Skeletal muscle tissue (tissue), 3 donors: ENCODE measurements at regions not wholly inside any gene's neighbourhood (a gene's known extent, or its start where the extent isn't known, plus 50 kb on each side); places are given as distances from the start of the nearest gene placed in this dataset.

Experiments used
- H3K27ac ChIP-seq: one replicate; pipeline ENCODE4 v1.7.0; 2013; ENCODE audit warnings: mild to moderate bottlenecking, low read depth, low read length, inconsistent platforms
- H3K27me3 ChIP-seq, 3 donors: one replicate each; pipeline ENCODE4 v1.7.0; 2013; ENCODE audit warnings: low read length in 3 of 3; ENCODE audit not compliant: control insufficient read depth in 3 of 3, insufficient read depth in 3 of 3
- H3K36me3 ChIP-seq, 3 donors: one replicate each; pipeline ENCODE4 v1.7.0; 2013; ENCODE audit warnings: low read length in 3 of 3; ENCODE audit not compliant: control insufficient read depth in 3 of 3, insufficient read depth in 3 of 3
- H3K4me1 ChIP-seq, 3 donors: one replicate each; pipeline ENCODE4 v1.7.0; 2013; ENCODE audit warnings: low read length in 3 of 3, mild to moderate bottlenecking in 3 of 3; ENCODE audit not compliant: control insufficient read depth in 3 of 3, insufficient read depth in 3 of 3
- H3K4me3 ChIP-seq, 3 donors: one replicate each; pipeline ENCODE4 v1.7.0; 2013; ENCODE audit warnings: low read length in 3 of 3
- H3K9ac ChIP-seq, 3 donors: one replicate each; pipeline ENCODE4 v1.7.0; 2013; ENCODE audit warnings: low read length in 3 of 3, mild to moderate bottlenecking in 3 of 3, moderate library complexity in 2 of 3, low read depth in 1 of 3
- H3K9me3 ChIP-seq, 3 donors: one replicate each; pipeline ENCODE4 v1.7.0; 2013; ENCODE audit warnings: low read length in 3 of 3; ENCODE audit not compliant: control insufficient read depth in 3 of 3
- donor health status: Osteomylitis.

DNA sequence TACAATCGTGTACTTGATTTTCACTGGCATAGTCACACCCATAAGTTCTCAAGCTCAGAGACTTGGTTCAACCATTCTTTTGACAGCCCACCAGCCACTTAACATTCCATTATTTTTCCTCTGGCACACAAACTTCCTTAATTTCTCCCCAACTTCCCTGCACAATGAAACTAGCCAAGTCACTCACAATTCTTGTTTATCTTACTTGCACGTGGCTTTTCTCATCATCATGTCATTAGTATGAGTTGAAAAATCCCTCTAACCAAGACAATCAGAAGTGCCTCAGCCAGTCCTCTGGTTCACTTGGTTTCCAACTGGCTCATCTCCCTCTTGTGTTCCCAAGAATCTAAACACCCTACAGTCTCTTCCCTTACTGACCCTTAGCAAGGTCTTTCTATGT, 110.5 kb upstream of the PTPRG start:
- H3K4me1 ChIP-seq: peaks cover 0 to 9% (median 0%) of the 10 kb centered on the region in 3 donors
- H3K27me3 ChIP-seq: no peaks in the 10 kb centered on the region
- H3K27ac ChIP-seq: no peak overlapping the region

DNA sequence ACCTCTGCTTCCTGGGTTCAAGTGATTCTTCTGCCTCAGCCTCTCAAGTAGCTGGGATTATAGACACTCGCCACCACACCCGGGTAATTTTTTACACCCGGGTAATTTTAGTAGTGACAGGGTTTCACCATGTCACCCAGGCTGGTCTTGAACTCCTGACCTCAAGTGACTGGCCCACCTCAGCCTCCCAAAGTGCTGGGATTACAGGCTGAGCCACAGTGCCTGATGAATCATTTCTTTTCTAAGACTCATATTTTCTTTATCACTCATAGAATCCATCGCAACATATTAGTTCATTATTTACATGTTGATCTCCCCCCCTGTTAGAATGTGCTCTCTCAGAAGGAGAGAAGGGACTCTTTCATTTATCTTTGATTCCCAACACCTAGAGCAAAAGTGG, 109.5 kb upstream of the PTPRG start:
- Histone ChIP-seq H3K4me3 (no peak overlapping the region), H3K36me3 (no peaks in the 10 kb centered on the region), H3K4me1 (peaks cover 0 to 9% (median 0%) of the 10 kb centered on the region in 3 donors), H3K27ac (no peak overlapping the region), H3K9me3 (no peaks in the 10 kb centered on the region), H3K9ac (no peak overlapping the region), H3K27me3 (no peaks in the 10 kb centered on the region)

More for the DNA sequence above, 110.5 kb upstream of the PTPRG start:
- no peak overlapping the region for H3K4me3 ChIP-seq
- no peak overlapping the region for H3K9ac ChIP-seq
- no peaks in the 10 kb centered on the region for H3K36me3 ChIP-seq
- H3K9me3 ChIP-seq: no peaks in the 10 kb centered on the region

DNA sequence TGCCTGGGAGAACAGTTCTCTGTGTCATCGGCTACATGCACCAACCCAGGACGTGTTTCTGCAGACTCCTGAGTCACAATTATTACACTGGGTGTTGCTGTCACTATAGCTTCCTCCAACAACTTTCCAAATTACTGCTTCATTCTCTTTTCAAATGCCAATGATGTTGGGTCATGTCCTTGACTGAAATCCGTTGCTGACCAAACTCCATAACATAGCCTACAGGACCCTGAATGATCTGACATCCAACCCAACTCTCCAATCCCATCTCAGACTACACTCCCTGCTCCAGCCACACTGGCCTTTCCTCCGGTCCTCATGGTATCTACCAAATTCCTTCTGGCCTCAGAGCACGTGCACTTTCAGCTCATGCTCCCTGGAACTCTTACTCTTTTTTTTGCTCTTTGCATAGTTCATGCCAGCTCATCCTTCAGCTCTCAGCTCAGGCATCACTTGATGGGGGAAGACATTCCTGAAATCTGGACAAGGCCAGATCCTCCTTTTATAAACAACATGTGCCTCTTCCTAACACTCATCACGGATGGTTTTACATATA, 108.8 kb upstream of the PTPRG start:
- no peaks in the 10 kb centered on the region for H3K36me3 ChIP-seq
- peaks cover 0 to 6% (median 0%) of the 10 kb centered on the region in 3 donors for H3K4me1 ChIP-seq
- no peaks in the 10 kb centered on the region for H3K27me3 ChIP-seq
- no peak overlapping the region for H3K27ac ChIP-seq
- H3K9me3 ChIP-seq: no peaks in the 10 kb centered on the region
- H3K9ac ChIP-seq: no peak overlapping the region
- H3K4me3 ChIP-seq: no peak overlapping the region

DNA sequence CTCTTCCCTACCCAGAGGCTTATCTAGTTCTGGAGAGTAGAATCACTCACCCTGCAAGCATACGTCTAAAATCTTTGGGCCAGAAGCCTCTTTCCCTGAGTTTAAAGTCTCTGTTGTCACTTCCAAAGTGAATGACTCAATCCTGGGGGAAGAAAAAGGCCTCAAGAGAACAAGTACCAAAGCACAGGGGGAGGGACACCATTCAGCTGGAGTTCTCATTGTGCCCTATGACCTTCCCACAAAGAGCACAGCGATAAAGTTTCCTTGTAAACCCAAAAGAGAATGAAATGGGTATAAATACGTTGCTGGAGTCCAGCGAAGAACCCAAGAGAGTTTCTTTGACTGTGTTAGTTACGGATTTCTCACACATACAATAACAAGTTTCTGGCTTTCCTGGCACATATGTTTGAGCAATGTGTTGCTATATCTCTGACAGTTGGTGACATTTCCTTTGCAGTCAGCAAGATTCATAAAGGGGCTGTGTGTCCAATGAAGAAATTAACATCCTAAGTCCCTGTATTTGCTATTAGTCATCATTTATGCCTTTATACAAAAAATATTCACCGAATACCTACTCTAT, 107.3 kb upstream of the PTPRG start:
- no peaks in the 10 kb centered on the region for H3K9me3 ChIP-seq
- no peak overlapping the region for H3K9ac ChIP-seq
- H3K4me1 ChIP-seq: no peaks in the 10 kb centered on the region
- no peaks in the 10 kb centered on the region for H3K36me3 ChIP-seq
- no peak overlapping the region for H3K4me3 ChIP-seq
- no peak overlapping the region for H3K27ac ChIP-seq
- no peaks in the 10 kb centered on the region for H3K27me3 ChIP-seq

DNA sequence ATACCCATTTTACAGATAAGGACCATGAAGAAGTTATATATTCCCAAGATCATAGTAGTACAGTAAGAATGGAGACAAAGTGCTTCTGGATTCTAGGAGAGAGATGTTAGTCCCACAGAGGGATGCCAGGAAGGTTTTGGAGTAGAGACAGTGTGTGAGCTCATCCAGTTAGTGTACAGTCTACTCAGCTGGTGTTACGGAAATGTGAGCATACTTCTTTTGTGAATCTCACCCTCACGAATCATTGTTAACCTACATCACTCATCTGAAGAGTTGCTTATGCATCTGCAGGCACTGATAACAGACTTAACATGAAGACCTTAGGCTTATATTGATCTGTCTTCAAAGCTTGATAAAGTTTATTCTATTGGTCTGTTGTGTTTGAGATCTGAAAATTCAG, 106.6 kb upstream of the PTPRG start:
- H3K4me1 ChIP-seq: no peaks in the 10 kb centered on the region
- H3K4me3 ChIP-seq: no peak overlapping the region
- H3K9ac ChIP-seq: no peak overlapping the region
- no peaks in the 10 kb centered on the region for H3K27me3 ChIP-seq
- no peaks in the 10 kb centered on the region for H3K36me3 ChIP-seq
- no peak overlapping the region for H3K27ac ChIP-seq
- H3K9me3 ChIP-seq: no peaks in the 10 kb centered on the region

DNA sequence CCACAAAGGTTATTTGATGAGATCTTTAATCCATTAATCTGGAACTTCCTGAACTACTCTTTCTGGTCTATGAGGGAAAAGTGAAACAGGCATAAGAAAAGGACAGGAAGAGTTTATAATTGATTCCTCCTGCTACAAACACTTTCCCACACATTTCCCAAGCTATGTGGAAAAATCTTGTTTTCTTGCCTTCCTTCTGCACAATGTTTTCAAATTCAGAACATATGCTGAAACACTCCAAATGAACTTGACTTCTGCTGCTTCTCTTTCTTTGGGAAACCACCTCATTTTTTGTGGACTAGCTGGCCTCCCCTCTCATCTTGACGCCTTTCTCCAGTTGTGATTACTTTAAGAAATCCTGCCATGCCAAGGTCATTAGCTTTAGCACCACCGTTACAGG, 100.7 kb upstream of the PTPRG start:
- Histone ChIP-seq H3K4me1 (no peaks in the 10 kb centered on the region), H3K36me3 (no peaks in the 10 kb centered on the region), H3K4me3 (no peak overlapping the region), H3K27me3 (no peaks in the 10 kb centered on the region), H3K9me3 (no peaks in the 10 kb centered on the region), H3K9ac (no peak overlapping the region), H3K27ac (no peak overlapping the region)

DNA sequence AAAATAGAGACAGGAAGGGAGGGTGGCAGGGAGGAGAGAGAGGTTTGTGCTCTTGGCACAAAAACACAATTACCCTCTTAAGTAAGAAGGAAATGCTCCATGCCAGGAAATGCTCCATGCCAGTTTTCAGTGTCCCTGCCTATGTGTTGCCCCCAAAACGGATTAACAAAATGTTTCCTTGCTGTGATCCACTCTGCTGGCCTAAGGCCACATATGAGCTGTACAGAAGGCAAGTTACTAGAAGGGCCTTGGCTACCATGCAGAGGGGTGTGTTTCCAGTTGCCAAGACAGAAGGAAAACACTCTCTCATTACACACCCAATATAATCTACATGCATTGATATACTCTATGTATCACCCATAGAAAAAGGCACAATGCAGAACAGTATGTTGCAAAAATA, 98.2 kb upstream of the PTPRG start:
- H3K27me3 ChIP-seq: no peaks in the 10 kb centered on the region
- no peak overlapping the region for H3K27ac ChIP-seq
- H3K4me1 ChIP-seq: no peaks in the 10 kb centered on the region
- no peaks in the 10 kb centered on the region for H3K36me3 ChIP-seq
- no peaks in the 10 kb centered on the region for H3K9me3 ChIP-seq
- H3K4me3 ChIP-seq: no peak overlapping the region
- H3K9ac ChIP-seq: no peak overlapping the region

DNA sequence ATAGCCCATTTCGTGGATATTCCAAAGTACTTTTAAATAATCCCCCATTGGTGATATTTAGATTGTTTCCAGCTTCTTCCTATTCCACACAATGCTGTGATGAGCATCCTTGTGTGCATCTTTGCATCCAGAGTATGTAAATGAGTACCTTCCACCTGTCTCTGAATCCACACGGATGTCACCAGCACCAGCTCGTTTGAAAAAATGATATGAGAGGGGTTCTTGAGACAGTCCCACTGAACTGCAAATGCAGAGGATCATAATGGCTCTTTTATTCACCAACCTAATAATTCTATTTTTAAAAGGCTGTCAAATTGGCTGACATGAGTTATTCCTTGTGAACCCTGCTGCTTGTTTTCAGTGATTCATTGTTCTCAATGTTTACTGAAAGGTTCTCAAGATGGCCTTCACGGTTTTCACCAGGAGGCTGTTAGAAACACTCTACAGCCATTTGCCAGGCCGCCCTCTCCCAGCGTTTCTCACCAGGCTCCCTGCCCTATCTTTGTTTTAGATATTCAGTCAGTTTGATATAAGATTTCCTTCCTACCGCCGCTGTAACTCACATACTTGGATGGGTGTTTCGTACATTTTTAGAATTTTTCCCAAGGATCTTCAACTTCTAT, 96.7 kb upstream of the PTPRG start:
- Histone ChIP-seq H3K27ac (no peak overlapping the region), H3K9me3 (no peaks in the 10 kb centered on the region), H3K27me3 (no peaks in the 10 kb centered on the region), H3K36me3 (no peaks in the 10 kb centered on the region), H3K9ac (no peak overlapping the region), H3K4me1 (no peaks in the 10 kb centered on the region), H3K4me3 (no peak overlapping the region)

DNA sequence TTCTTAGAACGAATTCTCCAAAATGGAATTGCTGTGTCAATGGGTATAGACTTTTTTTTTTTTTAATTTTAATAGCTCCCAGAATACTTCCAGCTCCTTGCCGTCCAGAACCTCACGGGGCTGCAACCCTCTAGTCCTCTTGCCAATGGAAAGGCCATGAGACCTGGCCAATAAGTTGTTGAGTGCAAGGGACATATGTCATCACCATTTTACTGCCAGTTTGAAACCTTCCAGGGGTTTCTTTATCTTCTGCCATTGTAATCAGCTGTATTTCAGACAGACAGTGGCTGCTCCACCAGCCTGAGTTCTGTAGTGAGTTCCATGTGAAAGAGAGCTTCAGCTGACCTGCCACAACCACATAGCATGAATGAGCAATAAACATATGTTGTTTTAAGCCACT, 95.0 kb upstream of the PTPRG start:
- no peaks in the 10 kb centered on the region for H3K36me3 ChIP-seq
- H3K27ac ChIP-seq: no peak overlapping the region
- no peak overlapping the region for H3K9ac ChIP-seq
- no peaks in the 10 kb centered on the region for H3K27me3 ChIP-seq
- H3K9me3 ChIP-seq: no peaks in the 10 kb centered on the region
- no peaks in the 10 kb centered on the region for H3K4me1 ChIP-seq
- no peak overlapping the region for H3K4me3 ChIP-seq

DNA sequence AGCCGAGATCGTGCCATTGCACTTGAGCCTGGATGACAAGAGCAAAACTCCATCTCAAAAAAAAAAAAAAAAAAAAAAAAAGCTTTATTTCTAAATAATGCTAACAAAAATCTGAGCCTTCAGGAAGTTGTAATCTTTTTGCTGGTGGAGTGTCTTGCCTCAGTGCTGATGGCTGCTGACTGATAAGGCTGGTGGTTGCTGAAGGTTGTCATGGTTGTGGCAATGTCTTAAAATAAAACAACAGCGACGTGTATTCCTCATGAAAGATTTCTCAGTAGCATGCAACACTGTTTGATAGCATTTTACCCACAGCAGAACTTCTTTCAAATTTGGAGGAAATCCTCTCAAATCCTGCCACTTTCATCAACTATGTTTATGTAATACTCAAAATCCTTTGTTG, 77.4 kb upstream of the PTPRG start:
- Histone ChIP-seq H3K27me3 (no peaks in the 10 kb centered on the region), H3K4me1 (no peaks in the 10 kb centered on the region), H3K9ac (no peak overlapping the region), H3K36me3 (no peaks in the 10 kb centered on the region), H3K9me3 (no peaks in the 10 kb centered on the region), H3K4me3 (no peak overlapping the region), H3K27ac (no peak overlapping the region)
